ENCODE measurements at regions not wholly inside any gene's neighbourhood (a gene's known extent, or its start where the extent isn't known, plus 50 kb on each side); places are given as distances from the start of the nearest gene placed in this dataset.

DNA sequence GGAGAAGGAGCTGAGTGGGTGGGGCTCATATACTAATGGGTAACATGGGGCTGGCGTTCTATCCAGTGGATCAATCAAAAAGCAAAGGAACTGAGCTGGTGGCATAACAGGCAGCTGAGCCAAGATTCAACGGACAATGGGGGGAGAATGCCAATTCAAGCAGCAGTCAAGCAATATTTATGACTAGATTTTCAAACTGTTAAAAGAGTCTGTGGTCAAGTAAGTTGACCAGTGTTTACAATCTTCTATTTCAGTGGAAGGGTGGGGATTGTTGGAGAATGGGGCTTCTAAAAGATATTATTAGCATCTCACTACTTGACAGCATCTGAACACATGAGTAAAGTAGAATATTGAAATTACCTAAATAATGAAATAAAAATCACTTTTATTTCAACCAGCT is 64.9 kb upstream of the SCRG1 start:
- no peak overlapping the region for H4K5ac ChIP-seq (ENCODE audit: insufficient read length, low read depth, low read length)

More for the DNA sequence above, 64.9 kb upstream of the SCRG1 start:
- Histone ChIP-seq H3K4ac (replicated peaks; ENCODE audit: insufficient read length, low read depth, low read length) (no peak overlapping the region), H3K23ac (ENCODE audit: insufficient read length) (no peak overlapping the region), H4K20me1 (replicated peaks in 1 of 2; ENCODE audit: control insufficient read depth in 1 of 2, insufficient read depth in 2 of 2, low read length in 2 of 2) (no peaks in the 10 kb centered on the region), H2AK5ac (ENCODE audit: low read depth, low read length) (no peak overlapping the region), H3K36me3 (ENCODE audit: control insufficient read depth in 2 of 4, insufficient read depth in 4 of 4, low read length in 3 of 4) (no peaks in the 10 kb centered on the region), H2BK12ac (ENCODE audit: low read depth, low read length) (no peak overlapping the region), H3K9me3 (ENCODE audit: insufficient read depth in 2 of 2, low read depth in 1 of 2, low read length in 1 of 2) (no peaks in the 10 kb centered on the region), H2BK120ac (replicated peaks; ENCODE audit: low read depth, low read length) (no peak overlapping the region), H2BK15ac (ENCODE audit: low read length) (no peak overlapping the region), H2BK5ac (ENCODE audit: low read depth, low read length) (no peak overlapping the region), H3K79me1 (ENCODE audit: low read depth, low read length) (no peaks in the 10 kb centered on the region), H4K91ac (replicated peaks; ENCODE audit: insufficient read length, low read length) (no peak overlapping the region), H3K4me3 (ENCODE audit: extremely low read depth in 1 of 4, insufficient read depth in 2 of 4, low read depth in 3 of 4, low read length in 4 of 4) (no peak overlapping the region), H3K4me2 (ENCODE audit: insufficient read depth in 1 of 2, low read depth in 2 of 2, low read length in 2 of 2) (no peak overlapping the region), H4K8ac (ENCODE audit: extremely low read depth, insufficient read depth, low read length) (no peak overlapping the region), H3K9ac (replicated peaks in 1 of 4; ENCODE audit: extremely low read depth in 1 of 4, low read depth in 3 of 4, low read length in 3 of 4) (no peak overlapping the region), H3K56ac (replicated peaks; ENCODE audit: insufficient read length, low read depth, low read length) (no peak overlapping the region), H3K18ac (ENCODE audit: extremely low read depth, low read length) (no peak overlapping the region), H3K79me2 (ENCODE audit: control insufficient read depth in 1 of 2, insufficient read depth in 2 of 2, low read length in 2 of 2) (no peaks in the 10 kb centered on the region), H3K4me1 (replicated peaks in 1 of 4; ENCODE audit: control insufficient read depth in 3 of 4, insufficient read depth in 4 of 4, low read length in 3 of 4) (no peaks in the 10 kb centered on the region; a peak in 1 of 7 replicates), H2AFZ (ENCODE audit: low read length) (no peak overlapping the region), H3K27ac (ENCODE audit: low read depth, low read length) (no peak overlapping the region), H3K23me2 (ENCODE audit: low read depth, low read length) (no peaks in the 10 kb centered on the region), H3K14ac (ENCODE audit: insufficient read length) (no peak overlapping the region), H3K27me3 (replicated peaks in 1 of 4; ENCODE audit: control insufficient read depth in 3 of 4, extremely low read depth in 1 of 4, insufficient read depth in 3 of 4, low read length in 3 of 4) (no peaks in the 10 kb centered on the region), H2BK20ac (ENCODE audit: low read length) (no peak overlapping the region)
- ChIA-PET CTCF (ENCODE audit: partially characterized antibody) (interaction anchor here (0.8 to 1.0 kb wide), 3 partner anchors 13 to 48 kb away, joined by 3 to 4 read pairs (median 4); no protein-coding TSS in a partner anchor), POLR2A (ENCODE audit: partially characterized antibody) (no interaction called here)
- 85% methylated on average over 2 of the region's 2 CpGs; no CpG with 5 or more reads in 1 of the 2 experiments for WGBS, 2 experiments (ENCODE audit: extremely low coverage in 1 of 2, insufficient coverage in 1 of 2, insufficient read length in 1 of 2, insufficient replicate concordance in 2 of 2, low coverage in 1 of 2, low lambda C conversion rate in 2 of 2, missing lambda C conversion rate in 1 of 2)
- TF ChIP-seq TBP (IDR thresholded peaks at IDR 0.05; ENCODE audit: low read depth, low read length) (no peak), MAFK (IDR thresholded peaks at IDR 0.05; ENCODE audit: low read depth, low read length) (no peak), RBBP5 (IDR thresholded peaks at IDR 0.05; ENCODE audit: borderline replicate concordance, low read depth, low read length) (no peak), RAD21 (IDR thresholded peaks at IDR 0.05 in 1 of 2, conservative IDR thresholded peaks at IDR 0.05 in 1 of 2; ENCODE audit: low read depth in 2 of 2, low read length in 2 of 2) (no peak), SIX5 (IDR thresholded peaks at IDR 0.05; ENCODE audit: low read depth, low read length) (no peak), CTBP2 (IDR thresholded peaks at IDR 0.05; ENCODE audit: borderline replicate concordance, insufficient read depth, insufficient read length, low read length) (no peak)
- TF ChIP-seq, protein P1, sequence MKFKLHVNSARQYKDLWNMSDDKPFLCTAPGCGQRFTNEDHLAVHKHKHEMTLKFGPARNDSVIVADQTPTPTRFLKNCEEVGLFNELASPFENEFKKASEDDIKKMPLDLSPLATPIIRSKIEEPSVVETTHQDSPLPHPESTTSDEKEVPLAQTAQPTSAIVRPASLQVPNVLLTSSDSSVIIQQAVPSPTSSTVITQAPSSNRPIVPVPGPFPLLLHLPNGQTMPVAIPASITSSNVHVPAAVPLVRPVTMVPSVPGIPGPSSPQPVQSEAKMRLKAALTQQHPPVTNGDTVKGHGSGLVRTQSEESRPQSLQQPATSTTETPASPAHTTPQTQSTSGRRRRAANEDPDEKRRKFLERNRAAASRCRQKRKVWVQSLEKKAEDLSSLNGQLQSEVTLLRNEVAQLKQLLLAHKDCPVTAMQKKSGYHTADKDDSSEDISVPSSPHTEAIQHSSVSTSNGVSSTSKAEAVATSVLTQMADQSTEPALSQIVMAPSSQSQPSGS (IDR thresholded peaks at IDR 0.05; ENCODE audit: low read length), result no peak
- DNase-seq (ENCODE audit: low read depth in 1 of 2, low spot score in 2 of 2) (no peak), FAIRE-seq (no peak)

Measured in H1 (cell line).